ENCODE measurements at regions not wholly inside any gene's neighbourhood (a gene's known extent, or its start where the extent isn't known, plus 50 kb on each side); places are given as distances from the start of the nearest gene placed in this dataset.

GRCh38 chr11:44399968-44400367, 90.0 kb upstream of the ALX4 start:
- Mint-ChIP-seq H3K4me1 (peaks cover 27% of the 10 kb centered on the region), H3K9me3 (peaks cover 10% of the 10 kb centered on the region), H3K4me3 (no peak overlapping the region), H3K27me3 (ENCODE audit: low read depth) (peaks cover 24% of the 10 kb centered on the region), H3K27ac (no peak overlapping the region), H3K36me3 (ENCODE audit: low read depth) (no peaks in the 10 kb centered on the region)
- TF ChIP-seq CTCF (IDR thresholded peaks at IDR 0.05; ENCODE audit: unreplicated experiment in 3 of 3) = no peak

- peaks cover 25% of the 10 kb centered on the region for H3K27me3 Mint-ChIP-seq (ENCODE audit: low read depth)
- H3K36me3 Mint-ChIP-seq (ENCODE audit: low read depth) = no peaks in the 10 kb centered on the region
- no peak for TF ChIP-seq CTCF (IDR thresholded peaks at IDR 0.05; ENCODE audit: unreplicated experiment in 3 of 3)
- peaks cover 9% of the 10 kb centered on the region for H3K9me3 Mint-ChIP-seq
- H3K4me3 Mint-ChIP-seq = no peak overlapping the region
- H3K27ac Mint-ChIP-seq = no peak overlapping the region
- H3K4me1 Mint-ChIP-seq = peaks cover 31% of the 10 kb centered on the region
Measured at GRCh38 chr11:44400431-44400830, 90.5 kb upstream of the ALX4 start.

GRCh38 chr11:44402466-44403075, 92.6 kb upstream of the ALX4 start:
- Mint-ChIP-seq H3K36me3 (ENCODE audit: low read depth) (no peaks in the 10 kb centered on the region), H3K9me3 (no peaks in the 10 kb centered on the region), H3K27me3 (ENCODE audit: low read depth) (peaks cover 22% of the 10 kb centered on the region), H3K4me1 (peaks cover 48% of the 10 kb centered on the region), H3K27ac (peak overlapping the region; percentile 43 to 73 (median 60)), H3K4me3 (peak overlapping the region in 1 of 3 experiments; percentile 28)
- no peak for TF ChIP-seq CTCF (IDR thresholded peaks at IDR 0.05; ENCODE audit: unreplicated experiment in 3 of 3)

GRCh38 chr11:44403176-44403575, 93.2 kb upstream of the ALX4 start:
- Mint-ChIP-seq H3K27me3 (ENCODE audit: low read depth) (peaks cover 25% of the 10 kb centered on the region), H3K4me1 (peaks cover 52% of the 10 kb centered on the region), H3K4me3 (no peak overlapping the region), H3K36me3 (ENCODE audit: low read depth) (no peaks in the 10 kb centered on the region), H3K27ac (peak overlapping the region; percentile 43 to 85 (median 73)), H3K9me3 (no peaks in the 10 kb centered on the region)
- TF ChIP-seq CTCF (IDR thresholded peaks at IDR 0.05; ENCODE audit: unreplicated experiment in 3 of 3) = no peak

- peak overlapping the region; percentile 43 to 85 (median 73) for H3K27ac Mint-ChIP-seq
- H3K4me1 Mint-ChIP-seq = peaks cover 57% of the 10 kb centered on the region
- H3K36me3 Mint-ChIP-seq (ENCODE audit: low read depth) = no peaks in the 10 kb centered on the region
- H3K4me3 Mint-ChIP-seq = peak overlapping the region in 1 of 3 experiments; percentile 40
- H3K27me3 Mint-ChIP-seq (ENCODE audit: low read depth) = peaks cover 28% of the 10 kb centered on the region
- H3K9me3 Mint-ChIP-seq = no peaks in the 10 kb centered on the region
- TF ChIP-seq CTCF (IDR thresholded peaks at IDR 0.05; ENCODE audit: unreplicated experiment in 3 of 3) = no peak
Measured at GRCh38 chr11:44403587-44404273, 93.8 kb upstream of the ALX4 start.

- H3K4me1 Mint-ChIP-seq = peaks cover 58% of the 10 kb centered on the region
- H3K9me3 Mint-ChIP-seq = no peaks in the 10 kb centered on the region
- H3K27me3 Mint-ChIP-seq (ENCODE audit: low read depth) = peaks cover 28% of the 10 kb centered on the region
- TF ChIP-seq CTCF (IDR thresholded peaks at IDR 0.05; ENCODE audit: unreplicated experiment in 3 of 3) = no peak
- H3K4me3 Mint-ChIP-seq = peak overlapping the region in 1 of 3 experiments; percentile 40
- H3K36me3 Mint-ChIP-seq (ENCODE audit: low read depth) = no peaks in the 10 kb centered on the region
- H3K27ac Mint-ChIP-seq = peak overlapping the region; percentile 43 to 85 (median 73)
Measured at GRCh38 chr11:44404301-44404700, 94.4 kb upstream of the ALX4 start.

Data from nephron (organoid).